Tibial artery (tissue), 4 donors: ENCODE measurements at regions not wholly inside any gene's neighbourhood (a gene's known extent, or its start where the extent isn't known, plus 50 kb on each side); places are given as distances from the start of the nearest gene placed in this dataset.
A peak's percentile ranks its signal among the peaks of the same experiment; 100 is the strongest.

Experiments
- DNase-seq, 2 donors: peaks; one replicate each; pipeline ENCODE4 v3.0.0-alpha.2; 2019
- H3K27ac ChIP-seq, 2 donors: fragments of 200-600 bp; sonication (generic) in 1 of 2; 1 replicate in 1 of 2; 2 replicates in 1 of 2; pipeline ENCODE4 v1.5.1; 2018 to 2019; ENCODE audit warnings: mild to moderate bottlenecking in 1 of 2
- H3K27me3 ChIP-seq, 2 donors: fragments of 200-600 bp; sonication (generic) in 1 of 2; one replicate each; pipeline versions ENCODE4 v1.5.1 to v1.6.0; 2016 to 2019
- H3K36me3 ChIP-seq, 3 donors: fragments of 200-600 bp; sonication (generic) in 2 of 3; one replicate each; pipeline ENCODE4 v1.5.1; 2016 to 2019; ENCODE audit warnings: mild to moderate bottlenecking in 2 of 3
- H3K4me1 ChIP-seq, 4 donors: fragments of 200-600 bp; sonication (generic) in 2 of 4; 1 replicate in 3 of 4; 2 replicates in 1 of 4; pipeline ENCODE4 v1.5.1; 2016 to 2019
- H3K4me3 ChIP-seq, 2 donors: fragments of 200-600 bp; sonication (generic) in 1 of 2; 1 replicate in 1 of 2; 2 replicates in 1 of 2; pipeline ENCODE4 v1.5.1; 2018 to 2019; ENCODE audit warnings: mild to moderate bottlenecking in 2 of 2
- H3K9me3 ChIP-seq, 3 donors: fragments of 200-600 bp; sonication (generic) in 1 of 3; one replicate each; pipeline ENCODE4 v1.5.1; 2016 to 2019
- intact Hi-C: fragments of 100-400 bp; cut with DNase I; formaldehyde crosslinking; loops from one replicate; pipeline ENCODE4 v1.15.0; 2023; ENCODE audit warnings: low total_unique reads
- TF ChIP-seq, protein P1 (sequence below), 2 experiments: fragments of 200-600 bp in 1 of 2; fragments of 450-650 bp in 1 of 2; IDR thresholded peaks; one replicate each; pipeline ENCODE4 v1.5.1; 2017 to 2019; ENCODE audit warnings: antibody characterized with exemption in 2 of 2, mild to moderate bottlenecking in 1 of 2, moderate library complexity in 1 of 2

DNA sequence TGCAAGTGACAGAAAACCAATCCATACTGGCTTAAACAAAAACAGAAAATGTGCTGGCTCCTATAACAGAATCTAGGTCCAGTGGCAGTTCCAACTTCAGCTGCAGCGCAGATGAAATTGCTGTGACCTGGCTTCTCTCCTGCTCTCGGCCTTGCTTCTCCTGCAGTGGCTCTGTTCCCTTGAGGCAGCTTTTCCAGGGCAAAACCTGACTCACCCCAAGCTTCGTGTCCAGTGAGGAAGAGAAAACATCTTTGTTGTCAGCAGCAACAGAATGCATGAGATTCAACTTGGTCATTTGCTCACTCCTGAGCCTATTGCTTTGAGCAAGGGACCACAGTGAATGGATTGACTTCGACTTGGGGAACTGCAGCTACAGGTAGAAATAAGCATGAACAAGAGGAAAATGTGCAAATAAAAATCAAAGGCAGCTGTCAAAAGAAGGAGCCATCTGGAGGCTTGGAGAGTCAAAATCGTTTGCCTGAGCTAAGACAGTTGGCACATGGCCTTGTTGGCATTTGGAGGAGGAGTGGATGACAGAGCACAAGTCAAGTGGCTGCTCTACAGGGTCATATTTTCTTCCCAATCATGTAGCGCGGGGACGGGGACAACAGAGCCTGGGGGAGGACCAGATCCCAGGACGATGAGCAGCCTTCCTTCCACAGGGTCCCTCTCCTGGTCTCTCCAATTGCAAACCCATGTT lies 523.4 kb downstream of the FGF9 start:
- intact Hi-C loops = no loop called here
- TF ChIP-seq, protein P1, sequence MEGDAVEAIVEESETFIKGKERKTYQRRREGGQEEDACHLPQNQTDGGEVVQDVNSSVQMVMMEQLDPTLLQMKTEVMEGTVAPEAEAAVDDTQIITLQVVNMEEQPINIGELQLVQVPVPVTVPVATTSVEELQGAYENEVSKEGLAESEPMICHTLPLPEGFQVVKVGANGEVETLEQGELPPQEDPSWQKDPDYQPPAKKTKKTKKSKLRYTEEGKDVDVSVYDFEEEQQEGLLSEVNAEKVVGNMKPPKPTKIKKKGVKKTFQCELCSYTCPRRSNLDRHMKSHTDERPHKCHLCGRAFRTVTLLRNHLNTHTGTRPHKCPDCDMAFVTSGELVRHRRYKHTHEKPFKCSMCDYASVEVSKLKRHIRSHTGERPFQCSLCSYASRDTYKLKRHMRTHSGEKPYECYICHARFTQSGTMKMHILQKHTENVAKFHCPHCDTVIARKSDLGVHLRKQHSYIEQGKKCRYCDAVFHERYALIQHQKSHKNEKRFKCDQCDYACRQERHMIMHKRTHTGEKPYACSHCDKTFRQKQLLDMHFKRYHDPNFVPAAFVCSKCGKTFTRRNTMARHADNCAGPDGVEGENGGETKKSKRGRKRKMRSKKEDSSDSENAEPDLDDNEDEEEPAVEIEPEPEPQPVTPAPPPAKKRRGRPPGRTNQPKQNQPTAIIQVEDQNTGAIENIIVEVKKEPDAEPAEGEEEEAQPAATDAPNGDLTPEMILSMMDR (IDR thresholded peaks at IDR 0.05) = no peak
- Histone ChIP-seq H3K36me3 (no peaks in the 10 kb centered on the region), H3K27me3 (no peaks in the 10 kb centered on the region), H3K9me3 (no peaks in the 10 kb centered on the region), H3K27ac (no peak overlapping the region), H3K4me1 (peaks cover 0 to 14% (median 6%) of the 10 kb centered on the region in 4 donors), H3K4me3 (no peak overlapping the region)
- no peak for DNase-seq

DNA sequence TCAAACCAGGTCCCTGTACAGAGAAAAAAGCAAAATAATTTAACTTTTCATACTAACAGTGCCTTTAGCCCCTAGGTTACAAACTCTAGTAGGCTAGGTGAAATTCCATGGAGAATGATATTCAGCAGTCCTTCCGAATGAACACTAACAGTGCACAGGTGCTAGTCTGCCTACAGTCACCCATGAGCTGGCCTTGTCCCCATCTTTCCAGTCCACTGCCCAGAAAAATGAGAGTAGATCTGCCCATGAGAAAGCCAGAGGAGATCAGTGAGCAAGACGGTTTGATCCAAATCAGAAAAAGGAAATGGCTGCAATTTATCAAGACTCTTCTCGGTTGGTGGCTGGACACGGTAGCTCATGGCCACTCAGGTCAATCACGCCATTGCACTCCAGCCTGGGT lies 524.9 kb downstream of the FGF9 start:
- Histone ChIP-seq H3K27ac (no peak overlapping the region), H3K9me3 (no peaks in the 10 kb centered on the region), H3K4me3 (no peak overlapping the region), H3K36me3 (no peaks in the 10 kb centered on the region), H3K4me1 (peaks cover 0 to 14% (median 6%) of the 10 kb centered on the region in 4 donors), H3K27me3 (no peaks in the 10 kb centered on the region)
- no peak for DNase-seq
- intact Hi-C loops = no loop called here
- TF ChIP-seq, protein P1 (IDR thresholded peaks at IDR 0.05) = no peak

GRCh38 chr13:22196777-22197176 lies 525.9 kb downstream of the FGF9 start:
- intact Hi-C loops = no loop called here

DNA sequence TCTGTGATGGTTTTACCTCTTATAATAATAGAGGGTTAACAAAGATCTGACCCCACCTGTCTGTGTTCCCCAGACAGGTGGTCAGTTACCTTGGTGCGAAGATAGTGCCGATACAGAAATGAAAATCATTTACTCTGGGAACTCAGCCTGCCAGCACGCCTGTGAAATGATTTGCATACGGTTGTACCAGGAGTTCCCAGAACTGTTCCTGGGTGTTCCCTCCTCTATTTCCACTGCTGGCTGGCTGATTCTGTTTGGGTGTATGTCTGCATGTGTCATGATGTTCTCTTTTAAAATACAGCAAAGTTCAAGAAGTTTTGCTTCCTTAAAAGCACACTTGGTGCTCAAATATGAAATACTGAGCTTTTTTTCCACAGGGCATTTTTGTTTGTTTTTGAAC lies 527.1 kb downstream of the FGF9 start:
- H3K4me1 ChIP-seq = peaks cover 0 to 14% (median 6%) of the 10 kb centered on the region in 4 donors
- H3K36me3 ChIP-seq = no peaks in the 10 kb centered on the region
- TF ChIP-seq, protein P1 (IDR thresholded peaks at IDR 0.05) = no peak
- no peak for DNase-seq
- H3K27ac ChIP-seq = peak overlapping the region in 1 of 2 donors; percentile 11
- intact Hi-C loops = no loop called here
- H3K9me3 ChIP-seq = no peaks in the 10 kb centered on the region
- peak overlapping the region in 1 of 2 donors; percentile 1 for H3K4me3 ChIP-seq
- no peaks in the 10 kb centered on the region for H3K27me3 ChIP-seq

More at GRCh38 chr13:22196777-22197176, 525.9 kb downstream of the FGF9 start:
- no peaks in the 10 kb centered on the region for H3K9me3 ChIP-seq
- no peak overlapping the region for H3K4me3 ChIP-seq
- peaks cover 0 to 14% (median 6%) of the 10 kb centered on the region in 4 donors for H3K4me1 ChIP-seq
- no peak overlapping the region for H3K27ac ChIP-seq
- TF ChIP-seq, protein P1 (IDR thresholded peaks at IDR 0.05) = no peak
- DNase-seq = no peak
- no peaks in the 10 kb centered on the region for H3K27me3 ChIP-seq
- H3K36me3 ChIP-seq = no peaks in the 10 kb centered on the region

DNA sequence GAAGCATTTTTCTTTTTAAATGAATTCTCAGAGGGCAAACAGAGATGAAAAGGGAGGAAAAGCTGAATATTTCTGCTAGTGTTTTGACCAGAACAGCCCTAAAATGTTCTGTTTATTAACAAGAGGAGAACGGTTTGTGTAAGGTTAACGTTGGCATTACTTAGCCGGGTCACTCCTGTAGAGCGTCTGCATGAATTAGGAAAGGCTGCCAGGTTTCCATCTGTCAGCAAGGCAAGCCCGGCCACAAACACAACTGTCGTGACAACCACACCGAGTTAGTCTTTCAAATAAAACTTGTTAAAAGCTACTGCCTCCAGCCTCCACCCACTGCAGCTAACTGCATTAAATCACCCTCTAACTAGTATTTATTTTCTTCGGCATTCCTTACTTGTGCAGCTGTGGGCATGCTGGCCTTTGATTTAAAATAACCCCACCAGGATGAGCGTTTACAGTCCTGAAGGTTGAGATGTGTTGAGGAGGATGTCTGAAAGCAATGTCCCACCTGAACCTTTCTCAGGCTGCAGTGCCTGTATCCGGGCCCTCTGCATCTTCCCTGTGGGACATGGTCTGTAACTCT lies 527.9 kb downstream of the FGF9 start:
- TF ChIP-seq, protein P1 (IDR thresholded peaks at IDR 0.05) = no peak
- DNase-seq = no peak

More for the DNA sequence above, 527.9 kb downstream of the FGF9 start:
- Histone ChIP-seq H3K4me3 (peak overlapping the region in 1 of 2 donors; percentile 1), H3K27me3 (no peaks in the 10 kb centered on the region), H3K9me3 (no peaks in the 10 kb centered on the region), H3K27ac (peak overlapping the region in 1 of 2 donors; percentile 11), H3K36me3 (no peaks in the 10 kb centered on the region), H3K4me1 (peaks cover 0 to 14% (median 6%) of the 10 kb centered on the region in 4 donors)
- intact Hi-C loops = no loop called here
